Fibroblast of lung (primary cell): ENCODE measurements at regions not wholly inside any gene's neighbourhood (a gene's known extent, or its start where the extent isn't known, plus 50 kb on each side); places are given as distances from the start of the nearest gene placed in this dataset.

ENCODE experiments used
- DNase-seq, 2 donors: peaks; one replicate each; pipeline versions ENCODE4 v3.0.0 to v3.0.0-alpha.2; 2010; ENCODE audit warnings: low read depth in 2 of 2
- H2AFZ ChIP-seq: 2 replicates; pipeline ENCODE4 v1.5.1; 2012; ENCODE audit warnings: low read length, control low read depth, inconsistent platforms
- H3K27ac ChIP-seq: 2 replicates; pipeline ENCODE4 v1.5.1; 2011; ENCODE audit warnings: low read length, control low read depth; ENCODE audit not compliant: insufficient read depth
- H3K27me3 ChIP-seq: 2 replicates; pipeline ENCODE4 v1.5.1; 2011; ENCODE audit warnings: mild to moderate bottlenecking, low read length; ENCODE audit not compliant: control insufficient read depth, insufficient read depth
- H3K36me3 ChIP-seq: 2 replicates; pipeline ENCODE4 v1.5.1; 2011; ENCODE audit warnings: low read length; ENCODE audit not compliant: control insufficient read depth, insufficient read depth
- H3K4me1 ChIP-seq: 2 replicates; pipeline ENCODE4 v1.5.1; 2011; ENCODE audit warnings: low read length; ENCODE audit not compliant: control insufficient read depth, insufficient read depth; ENCODE audit errors: extremely low read depth
- H3K4me2 ChIP-seq: 2 replicates; pipeline ENCODE4 v1.5.1; 2011; ENCODE audit warnings: low read length, control low read depth; ENCODE audit not compliant: insufficient read depth; ENCODE audit errors: extremely low read depth
- H3K4me3 ChIP-seq, 4 experiments: fragments of 200-600 bp in 1 of 4; sonication (generic) in 1 of 4; replicated peaks in 1 of 4; 2 replicates each; pipeline ENCODE4 v1.5.1; 2011 to 2016; ENCODE audit warnings: low read length in 4 of 4, low read depth in 3 of 4, mild to moderate bottlenecking in 3 of 4, control low read depth in 2 of 4, inconsistent platforms in 1 of 4, mixed read lengths in 1 of 4; ENCODE audit not compliant: insufficient read depth in 1 of 4; ENCODE audit errors: control extremely low read depth in 1 of 4
- H3K79me2 ChIP-seq: 2 replicates; pipeline ENCODE4 v1.5.1; 2012; ENCODE audit warnings: mild to moderate bottlenecking, low read length, inconsistent platforms; ENCODE audit not compliant: control insufficient read depth, insufficient read depth
- H3K9ac ChIP-seq: 2 replicates; pipeline ENCODE4 v1.5.1; 2011; ENCODE audit warnings: mild to moderate bottlenecking, low read length, control low read depth; ENCODE audit not compliant: insufficient read depth
- H3K9me3 ChIP-seq: 2 replicates; pipeline ENCODE4 v1.5.1; 2012; ENCODE audit warnings: low read depth, low read length; ENCODE audit not compliant: control insufficient read depth, insufficient read depth
- H4K20me1 ChIP-seq: 2 replicates; pipeline ENCODE4 v1.5.1; 2011; ENCODE audit warnings: low read length; ENCODE audit not compliant: control insufficient read depth, insufficient read depth; ENCODE audit errors: extremely low read depth
- EZH2 ChIP-seq: IDR thresholded peaks from 2 replicates; pipeline ENCODE4 v1.5.1; 2012; ENCODE audit warnings: low read length, control low read depth, mild to moderate bottlenecking; ENCODE audit errors: missing control alignments
- TF ChIP-seq, protein P1 (sequence below), 2 donors: IDR thresholded peaks in 1 of 2; conservative IDR thresholded peaks in 1 of 2; 1 replicate in 1 of 2; 2 replicates in 1 of 2; pipeline ENCODE4 v1.5.1; 2011 to 2012; ENCODE audit warnings: low read length in 2 of 2, control low read depth in 1 of 2, inconsistent platforms in 1 of 2, low read depth in 1 of 2, mild to moderate bottlenecking in 1 of 2

DNA sequence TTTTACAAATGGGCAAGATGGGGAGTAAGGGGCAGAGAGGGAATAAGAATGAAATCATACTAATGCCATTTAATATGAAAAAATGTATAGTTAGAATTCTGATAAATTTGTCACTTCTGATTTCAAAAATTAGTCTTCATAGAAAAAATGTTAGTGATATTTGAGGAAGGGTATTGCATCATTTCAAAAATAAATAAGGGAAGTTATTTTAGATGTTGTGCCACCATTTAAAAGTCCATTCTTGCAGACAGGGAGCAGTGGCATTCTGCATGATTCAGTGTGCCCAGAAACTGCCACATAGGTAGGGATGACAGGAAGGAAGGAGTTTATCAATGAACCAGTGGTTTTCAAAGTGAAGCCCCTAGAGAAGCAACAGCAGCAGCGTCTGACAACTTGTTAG lies 674.6 kb downstream of the EPM2A start:
- Histone ChIP-seq H4K20me1 (no peaks in the 10 kb centered on the region), H3K4me1 (no peaks in the 10 kb centered on the region), H3K36me3 (no peaks in the 10 kb centered on the region), H3K4me2 (no peak overlapping the region), H3K4me3 (no peak overlapping the region), H3K9me3 (no peaks in the 10 kb centered on the region), H3K79me2 (no peaks in the 10 kb centered on the region), H3K9ac (no peak overlapping the region), H3K27ac (no peak overlapping the region), H2AFZ (no peak overlapping the region), H3K27me3 (no peaks in the 10 kb centered on the region)
- DNase-seq, result no peak
- TF ChIP-seq, protein P1, sequence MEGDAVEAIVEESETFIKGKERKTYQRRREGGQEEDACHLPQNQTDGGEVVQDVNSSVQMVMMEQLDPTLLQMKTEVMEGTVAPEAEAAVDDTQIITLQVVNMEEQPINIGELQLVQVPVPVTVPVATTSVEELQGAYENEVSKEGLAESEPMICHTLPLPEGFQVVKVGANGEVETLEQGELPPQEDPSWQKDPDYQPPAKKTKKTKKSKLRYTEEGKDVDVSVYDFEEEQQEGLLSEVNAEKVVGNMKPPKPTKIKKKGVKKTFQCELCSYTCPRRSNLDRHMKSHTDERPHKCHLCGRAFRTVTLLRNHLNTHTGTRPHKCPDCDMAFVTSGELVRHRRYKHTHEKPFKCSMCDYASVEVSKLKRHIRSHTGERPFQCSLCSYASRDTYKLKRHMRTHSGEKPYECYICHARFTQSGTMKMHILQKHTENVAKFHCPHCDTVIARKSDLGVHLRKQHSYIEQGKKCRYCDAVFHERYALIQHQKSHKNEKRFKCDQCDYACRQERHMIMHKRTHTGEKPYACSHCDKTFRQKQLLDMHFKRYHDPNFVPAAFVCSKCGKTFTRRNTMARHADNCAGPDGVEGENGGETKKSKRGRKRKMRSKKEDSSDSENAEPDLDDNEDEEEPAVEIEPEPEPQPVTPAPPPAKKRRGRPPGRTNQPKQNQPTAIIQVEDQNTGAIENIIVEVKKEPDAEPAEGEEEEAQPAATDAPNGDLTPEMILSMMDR (conservative IDR thresholded peaks at IDR 0.05 in 1 of 2, IDR thresholded peaks at IDR 0.05 in 1 of 2; ENCODE audit: low read depth in 1 of 2, low read length in 2 of 2), result no peak
- TF ChIP-seq EZH2, result no peak

DNA sequence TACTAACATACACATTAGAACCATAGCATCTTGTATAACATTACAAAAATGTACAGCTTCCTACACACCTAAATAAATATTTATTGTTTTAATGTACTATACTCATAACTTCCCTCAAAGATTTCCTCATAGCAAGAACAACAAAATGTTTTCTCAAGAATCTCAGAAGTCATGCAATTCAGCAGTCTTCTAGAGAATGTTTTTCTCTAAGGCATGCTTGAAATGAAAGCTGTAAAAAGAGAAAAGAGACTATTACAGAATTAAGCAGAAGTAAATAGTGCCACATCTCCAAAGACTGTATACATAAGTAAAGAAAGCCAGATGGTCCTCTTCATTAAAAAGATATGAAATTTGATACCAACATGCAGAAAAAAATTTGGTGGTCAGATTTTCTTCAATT lies 672.2 kb downstream of the EPM2A start:
- no peak overlapping the region for H3K9ac ChIP-seq
- no peak overlapping the region for H3K4me3 ChIP-seq
- H3K79me2 ChIP-seq, result no peaks in the 10 kb centered on the region
- no peaks in the 10 kb centered on the region for H3K9me3 ChIP-seq
- H3K4me2 ChIP-seq, result no peak overlapping the region
- TF ChIP-seq EZH2, result no peak
- TF ChIP-seq, protein P1 (conservative IDR thresholded peaks at IDR 0.05 in 1 of 2, IDR thresholded peaks at IDR 0.05 in 1 of 2; ENCODE audit: low read depth in 1 of 2, low read length in 2 of 2), result no peak
- DNase-seq, result peak in 1 of 2 donors; percentile 33
- no peaks in the 10 kb centered on the region for H4K20me1 ChIP-seq
- no peaks in the 10 kb centered on the region for H3K36me3 ChIP-seq
- no peak overlapping the region for H3K27ac ChIP-seq
- no peaks in the 10 kb centered on the region for H3K27me3 ChIP-seq
- H3K4me1 ChIP-seq, result peaks cover 3% of the 10 kb centered on the region
- H2AFZ ChIP-seq, result no peak overlapping the region

DNA sequence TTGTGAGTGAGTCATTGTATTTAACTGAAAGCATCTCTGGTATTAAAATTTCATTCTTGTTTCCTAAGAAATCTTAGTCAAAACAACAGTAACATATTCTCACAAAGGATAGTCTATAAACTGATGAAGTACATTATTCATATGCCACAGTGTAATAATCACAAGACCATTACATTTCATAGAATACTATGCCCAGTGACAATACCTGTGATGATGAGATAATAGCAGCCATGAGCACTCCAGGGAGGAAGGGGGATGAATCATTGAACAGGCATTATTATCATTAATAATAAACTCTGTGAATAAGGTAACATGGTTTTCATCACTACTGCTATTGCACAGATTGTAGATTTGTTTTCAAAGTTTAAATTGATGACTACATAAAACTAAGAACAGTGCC lies 667.9 kb downstream of the EPM2A start:
- H3K27ac ChIP-seq, result no peak overlapping the region
- no peak overlapping the region for H3K4me2 ChIP-seq

More for the DNA sequence above, 667.9 kb downstream of the EPM2A start:
- Histone ChIP-seq H4K20me1 (no peaks in the 10 kb centered on the region), H2AFZ (no peak overlapping the region), H3K9me3 (no peaks in the 10 kb centered on the region), H3K36me3 (no peaks in the 10 kb centered on the region), H3K79me2 (no peaks in the 10 kb centered on the region), H3K4me3 (no peak overlapping the region), H3K27me3 (no peaks in the 10 kb centered on the region), H3K4me1 (peaks cover 9% of the 10 kb centered on the region), H3K9ac (no peak overlapping the region)
- DNase-seq, result peak in 1 of 2 donors; percentile 59
- no peak for TF ChIP-seq EZH2
- TF ChIP-seq, protein P1 (conservative IDR thresholded peaks at IDR 0.05 in 1 of 2, IDR thresholded peaks at IDR 0.05 in 1 of 2; ENCODE audit: low read depth in 1 of 2, low read length in 2 of 2), result no peak
